Raji (cell line): ENCODE measurements at regions not wholly inside any gene's neighbourhood (a gene's known extent, or its start where the extent isn't known, plus 50 kb on each side); places are given as distances from the start of the nearest gene placed in this dataset.

Source experiments
- POLR2A ChIP-seq: IDR thresholded peaks from 2 replicates; pipeline ENCODE4 v1.6.1; 2011; ENCODE audit warnings: low read depth, low read length, control low read depth; ENCODE audit not compliant: insufficient read depth

DNA sequence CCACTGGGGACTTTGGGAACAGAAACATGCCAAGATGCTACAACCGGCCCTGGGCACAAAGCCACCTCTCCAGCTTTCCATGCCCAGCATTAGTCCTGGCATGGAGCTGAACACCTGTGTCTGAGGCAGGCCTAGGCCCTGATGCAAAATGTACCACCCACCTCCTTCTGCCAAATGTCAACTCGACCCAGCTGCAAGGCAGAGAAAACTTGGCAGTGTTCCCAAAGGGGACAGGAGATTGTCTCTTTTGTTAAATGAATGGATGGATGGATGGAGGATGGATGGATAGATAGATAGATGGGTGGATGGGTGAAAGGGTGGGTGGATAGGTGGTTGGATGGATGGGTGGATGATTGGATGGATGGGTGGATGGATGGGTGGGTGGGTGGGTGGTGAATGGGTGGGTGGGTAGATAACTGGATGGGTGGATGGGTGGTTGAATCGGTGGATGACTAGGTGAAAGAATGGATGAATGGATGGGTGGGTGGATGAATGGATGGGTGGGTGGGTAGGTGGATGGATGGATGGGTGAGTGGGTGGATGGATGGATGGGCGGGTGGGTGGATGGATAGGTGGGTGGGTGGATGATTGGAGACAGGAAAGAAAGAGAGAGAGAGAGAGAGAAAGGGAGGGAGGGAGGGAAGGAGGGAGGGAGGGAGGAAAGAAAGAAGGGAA lies 73.4 kb upstream of the TNRC6C start:
- TF ChIP-seq POLR2A: no peak

DNA sequence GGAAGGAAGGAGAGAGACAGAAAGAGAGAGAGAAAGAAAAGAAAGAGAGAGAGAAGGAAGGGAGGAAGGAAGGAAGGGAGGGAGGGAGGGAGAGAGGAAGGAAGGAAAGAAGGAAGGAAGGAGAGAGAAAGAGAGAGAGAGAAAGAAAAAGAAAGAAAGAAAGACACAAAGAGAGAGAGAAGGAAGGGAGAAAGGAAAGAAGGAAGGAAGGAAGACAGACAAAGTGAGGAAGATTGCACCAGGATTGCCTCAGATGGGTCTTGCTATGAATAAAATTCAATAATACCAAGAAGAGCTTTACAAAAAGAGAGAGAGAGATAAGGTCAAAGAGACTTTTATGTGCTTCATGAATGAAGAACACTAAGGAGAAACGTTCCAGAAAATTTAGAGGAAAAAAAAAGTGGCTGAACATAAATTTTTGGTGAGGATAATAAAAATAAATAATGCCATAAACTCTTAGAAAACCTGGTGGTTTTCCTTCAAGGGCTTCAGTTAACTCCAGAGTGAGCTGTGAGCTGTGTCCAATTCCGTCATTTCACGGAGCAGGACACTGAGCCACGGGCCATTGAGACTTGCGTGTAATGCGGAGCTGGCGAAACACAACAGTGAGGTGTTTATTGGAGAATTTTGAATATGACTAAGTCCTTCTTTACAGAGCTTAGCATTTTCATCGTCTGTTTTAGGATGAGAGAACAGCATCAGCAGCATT lies 72.7 kb upstream of the TNRC6C start:
- no peak for TF ChIP-seq POLR2A

DNA sequence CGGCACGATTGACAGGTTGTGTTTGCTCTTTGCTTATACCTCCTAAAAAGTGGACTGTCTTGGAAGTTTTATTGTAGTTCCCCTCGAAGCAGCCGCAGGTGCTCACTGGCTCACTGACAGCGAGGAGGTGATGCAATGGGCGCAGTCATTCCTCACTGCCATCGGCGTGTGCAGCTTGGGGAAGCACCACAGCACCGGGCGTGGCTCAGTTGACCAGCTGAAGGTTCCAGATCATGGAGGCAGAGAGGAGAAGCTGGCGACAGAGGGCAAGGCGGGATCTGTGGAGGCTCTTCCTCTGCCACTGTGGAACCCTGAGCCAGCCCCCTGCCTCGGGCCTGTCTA lies 72.1 kb upstream of the TNRC6C start:
- TF ChIP-seq POLR2A: no peak

DNA sequence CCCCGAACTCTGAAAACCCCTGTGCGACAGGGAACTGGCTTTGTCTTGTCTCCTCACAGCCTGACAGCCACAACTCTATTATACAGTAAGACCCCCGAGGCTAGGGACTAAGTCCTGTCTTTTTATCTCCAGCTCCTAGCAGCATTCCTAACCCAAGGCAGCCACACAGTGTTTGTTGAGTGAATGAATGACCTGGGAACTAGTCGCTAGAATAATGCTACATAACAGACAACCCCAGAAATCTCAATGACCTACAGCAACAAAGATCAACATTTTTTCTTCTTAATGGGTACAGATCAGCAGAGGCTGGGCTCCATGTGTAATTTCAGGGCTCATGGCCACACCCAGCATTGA lies 71.4 kb upstream of the TNRC6C start:
- no peak for TF ChIP-seq POLR2A

DNA sequence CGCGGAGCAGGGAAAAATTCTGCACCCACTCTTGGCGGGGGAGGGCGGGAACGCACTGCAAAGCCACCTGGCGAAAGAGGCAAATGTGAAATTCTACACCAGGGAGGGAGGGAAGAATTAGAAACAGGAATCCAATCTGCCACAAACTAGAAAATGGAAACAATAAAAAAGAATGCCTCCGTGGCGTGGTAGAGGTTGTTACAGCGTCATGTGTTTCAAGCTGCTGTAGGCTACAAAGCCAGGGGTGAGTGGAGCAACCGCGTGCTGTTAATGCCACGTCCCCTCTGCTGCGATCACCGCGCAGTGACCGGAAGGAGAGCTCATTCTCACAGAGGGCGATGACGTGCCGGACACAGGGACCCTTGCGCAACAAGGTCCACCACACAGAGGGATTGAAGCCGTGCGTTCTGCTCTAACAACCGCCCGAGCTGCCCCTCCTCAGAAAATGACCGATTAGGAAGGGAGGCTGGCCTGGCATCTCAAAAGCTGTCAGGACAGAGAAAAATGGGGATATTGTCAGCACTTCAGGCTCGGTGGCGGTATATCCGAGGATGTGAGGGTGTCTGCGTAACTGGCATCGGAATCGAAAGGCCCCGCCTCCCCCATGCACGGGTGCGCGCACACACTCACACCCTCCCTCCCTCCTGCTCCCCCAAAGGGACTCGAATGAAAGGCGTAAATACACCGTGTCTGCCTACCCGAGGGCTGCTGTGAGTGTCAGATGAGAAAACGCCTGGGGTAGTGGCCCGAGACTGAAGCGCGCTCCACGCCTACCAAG lies 70.8 kb upstream of the TNRC6C start:
- no peak for TF ChIP-seq POLR2A

DNA sequence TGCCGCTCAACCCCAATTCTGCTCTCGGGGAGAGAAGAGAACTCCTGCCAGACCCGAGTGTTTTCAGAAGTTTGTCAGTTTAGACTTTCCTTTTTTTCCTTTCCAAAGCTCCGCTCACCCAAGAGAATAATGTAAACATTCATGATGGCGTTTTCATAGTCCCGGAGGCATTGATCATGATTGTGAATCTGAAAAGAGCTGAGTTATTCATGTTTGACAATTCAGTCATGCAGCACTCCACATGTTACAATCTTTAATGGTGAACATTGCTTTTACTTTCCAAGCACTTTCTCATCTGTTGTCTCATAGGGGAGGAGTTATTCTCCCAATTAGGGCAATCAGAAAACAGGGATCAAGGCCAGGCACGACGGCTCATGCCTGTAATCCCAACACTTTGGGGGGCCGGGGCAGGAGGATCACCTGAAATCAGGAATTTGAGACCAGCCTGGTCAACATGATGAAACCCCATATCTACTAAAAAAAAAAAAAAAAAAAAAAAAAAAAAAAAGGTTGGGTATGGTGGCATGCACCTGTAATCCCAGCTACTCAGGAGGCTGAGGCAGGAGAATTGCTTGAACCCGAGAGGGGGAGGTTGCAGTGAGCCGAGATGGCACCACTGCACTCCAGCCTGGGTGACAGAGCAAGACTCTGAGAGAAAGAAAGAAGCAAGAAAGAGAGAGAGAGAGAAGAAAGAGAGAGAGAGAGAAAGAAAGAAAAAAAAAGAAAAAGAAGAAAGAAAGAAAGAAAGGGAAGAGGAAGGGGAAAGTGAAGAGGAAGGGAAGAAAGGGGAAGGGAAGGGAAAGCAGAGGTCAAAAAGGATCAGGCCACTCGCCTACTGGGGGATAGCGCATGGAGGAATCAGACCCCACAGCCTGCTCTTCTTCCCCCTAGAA lies 70.0 kb upstream of the TNRC6C start:
- no peak for TF ChIP-seq POLR2A

DNA sequence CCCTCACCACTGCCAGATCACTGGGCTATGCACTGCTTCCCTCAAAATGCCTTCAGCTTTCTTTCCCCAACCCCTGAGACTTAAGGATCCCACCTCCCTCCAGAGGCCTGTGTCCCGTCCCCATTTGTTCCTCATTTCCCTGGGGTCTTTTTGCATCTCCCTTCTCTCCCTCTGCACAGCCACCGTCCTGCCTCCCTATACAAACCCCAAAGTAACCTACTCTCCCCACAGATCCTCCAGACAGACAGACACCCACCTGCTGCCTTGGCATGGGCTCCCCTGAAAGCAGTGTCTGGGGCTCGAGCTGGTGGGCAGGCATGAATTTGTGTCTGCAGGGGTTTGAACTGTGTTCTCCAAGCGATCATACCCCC lies 69.4 kb upstream of the TNRC6C start:
- no peak for TF ChIP-seq POLR2A

DNA sequence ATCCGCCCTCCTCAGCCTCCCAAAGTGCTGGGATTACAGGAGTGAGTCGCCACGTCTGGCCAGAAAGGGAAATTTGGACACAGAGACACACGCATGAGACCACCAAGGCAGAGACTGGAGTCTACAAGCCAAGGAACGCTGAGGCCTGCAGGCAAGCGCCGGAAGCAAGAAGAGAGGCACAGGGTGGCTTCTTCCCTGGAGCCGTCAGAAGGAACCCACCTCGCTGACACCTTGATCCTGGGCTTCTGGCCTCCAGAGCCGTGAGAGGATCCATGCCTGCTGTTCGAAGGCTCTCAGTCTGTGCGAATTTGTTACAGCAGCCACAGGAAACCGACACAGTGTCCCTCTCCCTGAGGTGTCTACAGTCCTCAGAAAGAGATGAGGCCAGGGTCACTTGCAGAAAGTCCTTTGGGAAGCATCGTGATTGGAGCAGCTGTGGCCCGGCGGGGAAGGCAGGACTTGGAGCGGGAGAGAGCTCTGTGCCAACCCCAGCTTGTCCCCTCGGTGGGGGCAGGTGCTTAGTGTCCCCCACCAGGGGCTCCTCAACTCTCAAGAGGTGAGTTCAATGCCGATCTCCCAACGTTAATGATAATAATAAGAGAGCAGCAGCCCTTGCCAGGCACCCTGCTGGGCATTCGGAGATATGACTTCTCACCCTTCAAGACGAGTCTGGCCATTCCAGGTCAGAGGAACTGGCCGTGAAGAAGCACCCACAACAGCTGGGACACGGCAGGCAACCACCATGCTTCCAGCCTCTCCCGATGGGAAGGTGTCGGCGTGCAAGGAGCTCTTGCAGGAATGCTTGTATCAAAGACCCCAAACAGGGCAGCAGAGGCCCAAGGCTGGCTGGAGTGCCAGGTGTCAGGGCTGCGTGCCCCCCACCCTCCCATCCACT lies 68.4 kb upstream of the TNRC6C start:
- no peak for TF ChIP-seq POLR2A

DNA sequence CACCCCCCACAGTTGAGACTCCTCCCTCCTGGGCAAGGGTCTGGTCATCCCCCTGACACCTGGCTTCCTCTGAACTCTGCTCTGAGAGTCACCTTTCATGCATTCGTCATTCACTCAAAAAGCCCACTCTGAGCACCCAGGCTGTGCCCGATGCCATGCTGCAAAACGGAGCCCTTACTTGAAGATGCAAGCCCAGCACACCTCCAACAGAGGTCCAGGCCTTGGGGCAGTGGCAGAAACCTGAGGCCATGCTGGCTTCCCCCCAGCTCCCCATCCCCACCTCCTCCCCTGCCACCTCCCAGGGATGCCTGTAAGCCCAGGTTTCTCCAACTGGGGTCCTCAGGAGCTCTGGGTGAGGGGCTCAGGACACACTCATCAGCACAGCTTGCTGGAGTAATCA lies 67.7 kb upstream of the TNRC6C start:
- no peak for TF ChIP-seq POLR2A

DNA sequence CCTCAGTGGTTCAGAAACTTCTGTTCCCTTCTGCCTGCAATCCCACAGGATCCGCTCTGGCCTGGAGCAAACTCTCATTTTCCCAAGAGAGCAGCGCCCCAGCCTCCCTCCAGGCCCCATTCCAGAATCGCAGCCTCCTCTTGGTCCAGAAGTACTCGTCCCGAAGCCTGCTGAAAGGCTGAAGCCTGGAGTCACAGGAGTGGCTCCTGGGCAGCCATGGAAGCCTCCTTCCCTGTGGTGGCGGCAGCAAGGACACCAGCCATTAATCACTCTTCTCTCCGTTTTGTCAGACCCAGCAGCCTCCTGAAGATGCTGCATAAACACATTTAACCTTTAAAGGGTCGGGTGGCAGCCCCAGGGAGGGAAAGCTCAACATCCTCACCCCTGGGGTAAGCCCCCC lies 66.9 kb upstream of the TNRC6C start:
- no peak for TF ChIP-seq POLR2A

DNA sequence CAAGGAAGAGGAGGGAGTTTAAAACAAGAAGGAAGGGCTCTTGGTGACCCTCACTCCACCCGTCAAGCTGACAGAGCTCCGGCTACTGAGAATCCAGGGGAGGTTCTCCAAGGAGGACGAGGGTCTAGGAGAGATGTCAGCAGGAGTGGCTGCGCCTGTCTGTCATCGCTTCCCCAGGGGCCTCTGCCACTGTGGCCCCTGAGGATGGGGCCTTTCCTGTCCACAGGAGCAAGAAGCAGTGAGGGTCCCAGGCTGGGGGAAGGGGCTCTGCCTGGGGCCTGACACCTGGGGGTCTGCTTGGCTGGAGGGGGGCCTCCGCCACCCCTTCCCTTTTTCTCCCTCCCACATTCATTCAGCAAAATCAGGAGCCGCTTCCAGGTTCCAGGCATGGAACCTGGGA lies 66.5 kb upstream of the TNRC6C start:
- no peak for TF ChIP-seq POLR2A

DNA sequence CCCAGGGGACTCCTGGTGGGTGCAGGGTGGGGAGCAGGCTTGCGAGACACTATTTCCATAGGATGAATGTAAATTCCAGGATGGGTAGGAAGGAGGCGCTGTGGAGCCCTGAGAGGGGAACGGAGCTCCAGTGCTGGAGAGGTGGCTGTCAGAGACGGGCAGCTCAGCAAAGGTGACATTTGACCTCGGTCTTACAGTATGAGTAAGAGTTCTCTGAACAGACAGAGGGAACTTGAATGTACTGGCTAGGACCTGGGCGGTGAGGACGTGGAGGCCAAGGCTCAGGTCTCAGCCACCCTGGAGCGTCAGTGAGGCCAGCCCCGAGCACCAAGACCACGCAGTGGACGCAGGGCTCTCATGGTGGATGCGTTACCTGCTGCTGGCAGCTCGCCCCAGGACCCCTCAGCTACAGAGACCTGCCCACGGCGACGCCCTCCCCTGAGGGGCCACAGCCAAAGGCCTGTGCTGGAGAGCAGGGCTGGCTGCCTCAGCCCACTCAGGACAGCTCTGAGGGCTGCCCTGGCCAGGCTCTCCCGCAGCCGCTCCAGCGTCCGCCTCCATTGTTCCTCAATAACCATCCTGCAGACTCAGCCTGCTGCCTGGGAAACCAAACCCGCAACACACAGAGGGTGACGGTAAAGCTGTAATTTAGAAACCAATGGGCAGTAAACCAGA lies 65.9 kb upstream of the TNRC6C start:
- no peak for TF ChIP-seq POLR2A

DNA sequence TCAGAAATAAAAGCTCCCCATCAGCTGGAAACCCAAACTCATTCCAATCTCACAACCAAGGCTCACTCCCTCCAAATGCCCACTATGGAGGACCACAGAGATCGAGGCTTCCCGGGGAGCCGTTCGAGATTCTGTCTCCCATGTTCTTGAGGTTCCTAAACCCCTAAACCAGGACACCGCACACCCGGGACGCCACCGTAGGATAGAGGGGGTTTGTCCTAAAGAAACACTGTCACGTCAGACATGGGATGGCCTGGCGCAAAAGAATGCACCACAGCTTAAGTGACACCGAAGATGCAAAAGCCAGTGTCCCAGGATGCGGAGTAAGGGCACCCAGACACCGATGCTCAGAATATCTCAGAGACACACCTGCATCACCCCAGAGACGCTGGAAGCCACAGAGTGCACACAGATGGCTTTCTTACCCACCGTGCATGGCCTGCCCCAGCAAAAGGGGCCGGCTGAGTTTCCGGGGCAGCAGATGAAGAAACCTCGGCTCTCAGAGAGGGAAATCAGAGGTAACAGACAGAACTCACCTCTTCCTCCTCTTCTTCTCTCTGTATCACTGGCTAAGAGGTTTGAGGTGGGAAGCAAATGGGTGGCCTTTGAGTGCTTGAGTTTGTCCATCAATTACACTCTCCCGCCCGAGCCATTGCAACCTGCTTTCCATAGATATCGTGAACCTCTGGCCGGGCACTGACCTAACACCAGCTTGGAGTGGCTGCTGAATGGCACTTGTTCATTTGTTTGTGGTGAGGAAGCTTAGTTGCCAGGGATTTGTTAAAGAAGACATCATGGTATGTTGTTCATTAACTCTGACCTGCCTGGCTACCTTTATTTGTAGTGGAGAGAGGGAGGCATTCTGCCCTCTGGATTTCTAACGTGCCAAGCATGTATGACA lies 65.1 kb upstream of the TNRC6C start:
- no peak for TF ChIP-seq POLR2A
